ENCODE measurements at regions not wholly inside any gene's neighbourhood (a gene's known extent, or its start where the extent isn't known, plus 50 kb on each side); places are given as distances from the start of the nearest gene placed in this dataset.
"Not testable (repeated sequence)": the region's sequence is repeated elsewhere in the genome, so short reads cannot be mapped to it uniquely, and the experiment has no call there.

GRCh38 chr4:186404562-186405134, 138.7 kb downstream of the F11 start:
- Mint-ChIP-seq H3K4me1 (no peaks in the 10 kb centered on the region), H3K36me3 (no peaks in the 10 kb centered on the region), H3K4me3 (no peak overlapping the region), H3K9me3 (peaks cover 7% of the 10 kb centered on the region), H3K27me3 (no peaks in the 10 kb centered on the region), H3K27ac (no peak overlapping the region)
- no peak for ATAC-seq

- H3K4me3 Mint-ChIP-seq: no peak overlapping the region
- H3K9me3 Mint-ChIP-seq: peaks cover under 1% of the 10 kb centered on the region
- no peaks in the 10 kb centered on the region for H3K36me3 Mint-ChIP-seq
- no peak for ATAC-seq
- H3K27me3 Mint-ChIP-seq: no peaks in the 10 kb centered on the region
- no peaks in the 10 kb centered on the region for H3K4me1 Mint-ChIP-seq
- no peak overlapping the region for H3K27ac Mint-ChIP-seq
Measured at GRCh38 chr4:186400676-186401075, 134.7 kb downstream of the F11 start.

DNA sequence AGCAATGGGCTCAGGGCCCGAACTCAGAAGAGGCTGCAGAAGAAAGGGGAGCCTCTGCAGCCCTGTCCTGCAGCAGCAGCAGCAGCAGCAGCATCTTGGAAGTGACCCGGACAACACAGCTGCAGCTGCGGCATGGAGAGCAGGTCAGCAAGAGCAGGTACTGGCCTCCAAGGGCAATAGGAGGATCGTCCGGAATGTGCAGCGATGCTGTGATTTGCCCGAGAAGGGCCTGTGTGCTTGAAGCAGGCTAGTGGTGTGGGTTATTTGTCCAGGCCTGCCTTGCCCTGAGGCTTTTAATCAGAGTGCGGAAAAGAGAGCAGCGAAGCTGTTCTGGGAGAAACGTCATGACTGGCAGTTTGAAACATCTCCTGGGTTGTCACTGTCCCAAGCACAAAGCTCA, 126.0 kb downstream of the F11 start:
- Mint-ChIP-seq H3K36me3 (no peaks in the 10 kb centered on the region), H3K27me3 (no peaks in the 10 kb centered on the region), H3K27ac (no peak overlapping the region), H3K4me3 (no peak overlapping the region), H3K4me1 (no peaks in the 10 kb centered on the region), H3K9me3 (no peaks in the 10 kb centered on the region)
- ATAC-seq: no peak

GRCh38 chr4:186384328-186384727, 118.3 kb downstream of the F11 start:
- not testable (repeated sequence) for H3K27me3 Mint-ChIP-seq, H3K4me1 Mint-ChIP-seq, H3K36me3 Mint-ChIP-seq, H3K9me3 Mint-ChIP-seq, H3K4me3 Mint-ChIP-seq, H3K27ac Mint-ChIP-seq, ATAC-seq

GRCh38 chr4:186368281-186368680, 102.3 kb downstream of the F11 start:
- no peak overlapping the region for H3K4me3 Mint-ChIP-seq
- ATAC-seq: no peak
- no peaks in the 10 kb centered on the region for H3K36me3 Mint-ChIP-seq
- no peaks in the 10 kb centered on the region for H3K27me3 Mint-ChIP-seq
- H3K4me1 Mint-ChIP-seq: no peaks in the 10 kb centered on the region
- no peak overlapping the region for H3K27ac Mint-ChIP-seq
- H3K9me3 Mint-ChIP-seq: peaks cover 17% of the 10 kb centered on the region

GRCh38 chr4:186366326-186366725, 100.3 kb downstream of the F11 start:
- no peak for ATAC-seq
- H3K9me3 Mint-ChIP-seq: peaks cover 17% of the 10 kb centered on the region
- H3K4me1 Mint-ChIP-seq: no peaks in the 10 kb centered on the region
- H3K36me3 Mint-ChIP-seq: no peaks in the 10 kb centered on the region
- no peak overlapping the region for H3K4me3 Mint-ChIP-seq
- no peaks in the 10 kb centered on the region for H3K27me3 Mint-ChIP-seq
- no peak overlapping the region for H3K27ac Mint-ChIP-seq

DNA sequence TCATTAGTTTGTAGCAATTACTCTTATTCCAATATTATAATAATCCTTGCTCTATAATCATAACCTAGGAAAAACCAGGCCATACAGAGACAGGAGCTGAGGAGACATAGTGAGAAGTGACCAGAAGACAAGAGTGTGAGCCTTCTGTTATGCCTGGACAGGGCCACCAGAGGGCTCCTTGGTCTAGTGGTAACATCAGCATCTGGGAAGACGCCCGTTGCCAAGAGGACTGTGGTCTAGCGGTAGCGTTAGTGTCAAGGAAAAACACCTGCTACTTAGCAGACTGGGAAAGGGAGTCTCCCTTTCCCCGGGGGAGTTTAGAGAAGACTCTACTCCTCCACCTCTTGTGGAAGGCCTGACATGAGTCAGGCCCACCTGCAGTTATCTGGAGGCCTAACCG, 97.0 kb downstream of the F11 start:
- not testable (repeated sequence) for H3K4me1 Mint-ChIP-seq, H3K4me3 Mint-ChIP-seq, H3K36me3 Mint-ChIP-seq

DNA sequence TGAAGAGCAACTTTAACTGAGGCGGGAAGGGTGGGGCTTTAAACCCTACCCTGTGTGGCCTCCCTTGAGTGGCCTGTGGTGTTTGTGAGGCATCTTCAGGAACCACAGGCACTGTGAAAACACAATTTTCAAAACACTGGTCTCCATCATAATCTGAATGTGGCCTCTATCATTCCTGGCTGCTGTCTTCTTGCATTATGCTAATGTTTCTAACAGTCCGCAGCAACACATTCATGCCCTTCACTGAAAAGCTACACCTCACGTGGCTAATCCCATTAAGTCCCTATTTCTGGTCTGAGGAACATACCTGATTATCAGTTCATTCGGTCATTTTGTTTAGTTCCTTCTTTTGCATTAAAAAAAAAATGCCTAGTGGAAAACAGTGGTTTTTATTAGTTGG, 94.6 kb downstream of the F11 start:
- no peak overlapping the region for H3K4me3 Mint-ChIP-seq
- H3K9me3 Mint-ChIP-seq: peaks cover 17% of the 10 kb centered on the region
- ATAC-seq: no peak
- no peaks in the 10 kb centered on the region for H3K36me3 Mint-ChIP-seq
- no peaks in the 10 kb centered on the region for H3K4me1 Mint-ChIP-seq
- H3K27ac Mint-ChIP-seq: no peak overlapping the region
- H3K27me3 Mint-ChIP-seq: no peaks in the 10 kb centered on the region

More for the DNA sequence above, 97.0 kb downstream of the F11 start:
- H3K27ac Mint-ChIP-seq, ATAC-seq, H3K27me3 Mint-ChIP-seq: not testable (repeated sequence)
- peaks cover 17% of the 10 kb centered on the region for H3K9me3 Mint-ChIP-seq

DNA sequence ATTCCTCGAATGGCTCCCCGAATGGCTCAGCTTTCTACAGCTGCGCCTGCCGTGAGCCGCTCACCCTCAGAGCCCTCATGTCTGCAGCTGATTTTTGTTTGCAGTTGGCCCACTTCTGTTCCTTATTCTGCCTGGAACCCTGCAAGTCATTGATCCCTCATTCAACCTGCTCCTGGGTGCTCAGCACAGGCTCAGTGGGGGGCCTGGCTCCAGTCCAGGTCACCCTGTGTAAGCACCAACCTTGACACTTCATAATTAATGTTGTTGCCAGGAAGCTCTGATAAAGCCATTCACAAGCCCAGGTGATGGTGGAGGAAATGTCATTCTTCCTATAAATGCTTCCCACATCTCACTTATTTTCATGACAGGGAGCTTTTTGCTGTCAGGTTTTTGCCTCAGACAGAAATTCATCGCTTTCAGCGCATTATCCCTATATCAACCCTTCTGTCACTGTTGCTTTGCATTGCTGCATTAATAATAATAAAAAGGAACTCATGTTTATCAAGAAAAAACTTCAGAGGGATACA, 85.7 kb downstream of the F11 start:
- no peaks in the 10 kb centered on the region for H3K36me3 Mint-ChIP-seq
- no peak for ATAC-seq
- no peaks in the 10 kb centered on the region for H3K4me1 Mint-ChIP-seq
- no peaks in the 10 kb centered on the region for H3K9me3 Mint-ChIP-seq
- H3K27ac Mint-ChIP-seq: no peak overlapping the region
- H3K27me3 Mint-ChIP-seq: no peaks in the 10 kb centered on the region
- no peak overlapping the region for H3K4me3 Mint-ChIP-seq

- Mint-ChIP-seq H3K4me1 (no peaks in the 10 kb centered on the region), H3K9me3 (no peaks in the 10 kb centered on the region), H3K27ac (no peak overlapping the region), H3K36me3 (no peaks in the 10 kb centered on the region), H3K4me3 (no peak overlapping the region), H3K27me3 (peaks cover 9% of the 10 kb centered on the region)
- ATAC-seq: no peak
Measured at GRCh38 chr4:186348433-186348832, 82.4 kb downstream of the F11 start.

GRCh38 chr4:186347743-186348142, 81.8 kb downstream of the F11 start:
- no peaks in the 10 kb centered on the region for H3K9me3 Mint-ChIP-seq
- ATAC-seq: no peak
- peaks cover 10% of the 10 kb centered on the region for H3K27me3 Mint-ChIP-seq
- H3K4me1 Mint-ChIP-seq: no peaks in the 10 kb centered on the region
- no peak overlapping the region for H3K4me3 Mint-ChIP-seq
- H3K36me3 Mint-ChIP-seq: no peaks in the 10 kb centered on the region
- H3K27ac Mint-ChIP-seq: no peak overlapping the region

DNA sequence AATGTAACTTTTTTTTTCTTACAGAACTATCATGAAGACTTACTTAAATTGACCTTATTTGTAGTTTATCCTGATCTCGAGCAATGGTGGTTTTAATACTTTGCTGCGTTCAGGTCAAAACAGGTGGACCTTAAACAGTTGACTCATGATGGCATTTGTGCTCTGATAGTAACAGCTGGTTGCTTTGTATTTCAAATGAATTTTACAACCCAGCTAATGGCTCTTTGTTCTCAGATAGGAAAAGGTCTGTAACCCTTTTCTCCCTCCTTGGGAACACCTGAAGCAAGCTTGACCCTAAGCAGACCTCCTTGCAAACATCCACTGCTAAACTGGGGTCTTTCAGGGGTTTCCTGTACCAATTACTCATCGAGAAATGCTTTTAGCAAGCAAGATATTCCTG, 79.2 kb downstream of the F11 start:
- no peak overlapping the region for H3K4me3 Mint-ChIP-seq
- no peaks in the 10 kb centered on the region for H3K36me3 Mint-ChIP-seq
- no peak overlapping the region for H3K27ac Mint-ChIP-seq
- H3K9me3 Mint-ChIP-seq: no peaks in the 10 kb centered on the region
- ATAC-seq: no peak
- H3K27me3 Mint-ChIP-seq: peaks cover 10% of the 10 kb centered on the region
- H3K4me1 Mint-ChIP-seq: no peaks in the 10 kb centered on the region

GRCh38 chr4:186342582-186342981, 76.6 kb downstream of the F11 start:
- Mint-ChIP-seq H3K27me3 (peaks cover 10% of the 10 kb centered on the region), H3K4me1 (no peaks in the 10 kb centered on the region), H3K9me3 (peaks cover 3% of the 10 kb centered on the region), H3K4me3 (no peak overlapping the region), H3K27ac (no peak overlapping the region), H3K36me3 (no peaks in the 10 kb centered on the region)
- no peak for ATAC-seq

DNA sequence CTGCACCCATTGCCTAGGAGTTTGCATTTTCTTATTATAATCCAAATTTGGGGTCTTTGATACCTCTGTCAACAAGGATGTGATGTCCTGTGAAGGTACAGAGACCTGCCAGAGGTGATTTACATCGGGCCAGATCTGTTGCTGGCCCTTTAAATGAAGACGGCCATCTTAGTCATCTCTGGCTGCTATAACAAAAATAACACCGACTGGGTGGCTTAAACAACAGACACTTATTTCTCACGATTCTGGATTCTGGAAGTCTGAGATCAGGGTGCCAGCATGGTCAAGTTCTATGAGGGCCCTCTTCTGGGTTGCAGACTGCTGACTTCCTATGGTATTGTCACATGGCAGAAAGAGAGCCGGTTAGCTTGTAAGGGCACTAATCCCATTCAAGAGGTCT, 75.7 kb downstream of the F11 start:
- Mint-ChIP-seq H3K27ac (no peak overlapping the region), H3K27me3 (peaks cover 10% of the 10 kb centered on the region), H3K36me3 (no peaks in the 10 kb centered on the region), H3K9me3 (peaks cover 3% of the 10 kb centered on the region), H3K4me1 (no peaks in the 10 kb centered on the region), H3K4me3 (no peak overlapping the region)
- ATAC-seq: no peak
